Breast epithelium (tissue), 4 donors: ENCODE measurements at regions not wholly inside any gene's neighbourhood (a gene's known extent, or its start where the extent isn't known, plus 50 kb on each side); places are given as distances from the start of the nearest gene placed in this dataset.

Source experiments
- DNase-seq, 2 donors: peaks; one replicate each; pipeline ENCODE4 v3.0.0-alpha.2; 2019; ENCODE audit warnings: low spot score in 2 of 2
- H3K27ac ChIP-seq, 2 donors: fragments of 200-600 bp; sonication (generic) in 1 of 2; one replicate each; pipeline ENCODE4 v1.5.1; 2016 to 2019; ENCODE audit warnings: mild to moderate bottlenecking in 1 of 2
- H3K27me3 ChIP-seq, 2 donors: fragments of 200-600 bp; sonication (generic) in 1 of 2; one replicate each; pipeline versions ENCODE4 v1.5.1 to v1.6.0; 2017 to 2019; ENCODE audit warnings: control low read depth in 1 of 2, mild to moderate bottlenecking in 1 of 2
- H3K36me3 ChIP-seq: fragments of 200-600 bp; one replicate; pipeline ENCODE4 v1.5.1; 2019
- H3K4me1 ChIP-seq, 2 donors: fragments of 200-600 bp; sonication (generic); one replicate each; pipeline ENCODE4 v1.5.1; 2016 to 2019; ENCODE audit warnings: control low read depth in 1 of 2
- H3K4me3 ChIP-seq, 3 donors: fragments of 200-600 bp; sonication (generic); 1 replicate in 2 of 3; 2 replicates in 1 of 3; pipeline ENCODE4 v1.5.1; 2016 to 2019; ENCODE audit warnings: mild to moderate bottlenecking in 3 of 3, moderate library complexity in 2 of 3
- H3K9me3 ChIP-seq, 2 donors: fragments of 200-600 bp; sonication (generic) in 1 of 2; one replicate each; pipeline ENCODE4 v1.5.1; 2016 to 2019; ENCODE audit warnings: control low read depth in 1 of 2
- POLR2A ChIP-seq: fragments of 450-650 bp; IDR thresholded peaks from one replicate; pipeline ENCODE4 v1.6.1; 2016; ENCODE audit warnings: antibody characterized with exemption, mild to moderate bottlenecking, moderate library complexity
- POLR2AphosphoS5 ChIP-seq, 3 donors: sonication (generic); formaldehyde crosslinking; IDR thresholded peaks; one replicate each; pipeline ENCODE4 v1.6.1; 2017; ENCODE audit warnings: antibody characterized with exemption in 3 of 3
- intact Hi-C: fragments of 100-400 bp; cut with DNase I; formaldehyde crosslinking; loops from one replicate; pipeline ENCODE4 v1.15.1; 2023; ENCODE audit warnings: low total_unique reads
- TF ChIP-seq, protein P1 (sequence below), 3 donors: fragments of 450-650 bp; IDR thresholded peaks; one replicate each; pipeline ENCODE4 v1.5.1; 2016 to 2017; ENCODE audit warnings: antibody characterized with exemption in 3 of 3, mild to moderate bottlenecking in 3 of 3, moderate library complexity in 3 of 3

DNA sequence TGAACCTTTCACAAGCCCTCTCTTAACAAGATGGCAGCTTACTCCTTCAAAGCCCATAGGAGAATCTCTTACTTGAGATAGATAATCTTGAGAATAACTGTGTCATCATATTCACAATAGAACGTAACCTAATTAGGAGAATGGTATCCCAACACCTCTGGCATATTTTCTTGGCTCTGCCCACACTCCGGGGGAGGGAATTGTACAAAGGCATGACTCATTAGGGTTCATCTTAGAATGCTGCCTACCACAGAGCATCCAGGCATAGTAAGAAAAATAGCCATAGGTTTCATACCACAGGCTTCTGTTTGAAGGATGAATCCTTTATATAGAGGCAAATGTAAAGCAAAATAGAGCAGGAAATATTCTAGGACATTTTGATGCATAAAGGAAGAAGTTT is 1100.6 kb upstream of the CITED2 start:
- TF ChIP-seq, protein P1, sequence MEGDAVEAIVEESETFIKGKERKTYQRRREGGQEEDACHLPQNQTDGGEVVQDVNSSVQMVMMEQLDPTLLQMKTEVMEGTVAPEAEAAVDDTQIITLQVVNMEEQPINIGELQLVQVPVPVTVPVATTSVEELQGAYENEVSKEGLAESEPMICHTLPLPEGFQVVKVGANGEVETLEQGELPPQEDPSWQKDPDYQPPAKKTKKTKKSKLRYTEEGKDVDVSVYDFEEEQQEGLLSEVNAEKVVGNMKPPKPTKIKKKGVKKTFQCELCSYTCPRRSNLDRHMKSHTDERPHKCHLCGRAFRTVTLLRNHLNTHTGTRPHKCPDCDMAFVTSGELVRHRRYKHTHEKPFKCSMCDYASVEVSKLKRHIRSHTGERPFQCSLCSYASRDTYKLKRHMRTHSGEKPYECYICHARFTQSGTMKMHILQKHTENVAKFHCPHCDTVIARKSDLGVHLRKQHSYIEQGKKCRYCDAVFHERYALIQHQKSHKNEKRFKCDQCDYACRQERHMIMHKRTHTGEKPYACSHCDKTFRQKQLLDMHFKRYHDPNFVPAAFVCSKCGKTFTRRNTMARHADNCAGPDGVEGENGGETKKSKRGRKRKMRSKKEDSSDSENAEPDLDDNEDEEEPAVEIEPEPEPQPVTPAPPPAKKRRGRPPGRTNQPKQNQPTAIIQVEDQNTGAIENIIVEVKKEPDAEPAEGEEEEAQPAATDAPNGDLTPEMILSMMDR (IDR thresholded peaks at IDR 0.05): no peak
- no peak for TF ChIP-seq POLR2AphosphoS5 (IDR thresholded peaks at IDR 0.05)
- no peak for TF ChIP-seq POLR2A
- Histone ChIP-seq H3K4me3 (no peak overlapping the region), H3K36me3 (no peaks in the 10 kb centered on the region), H3K4me1 (no peaks in the 10 kb centered on the region), H3K27ac (no peak overlapping the region), H3K9me3 (no peaks in the 10 kb centered on the region), H3K27me3 (no peaks in the 10 kb centered on the region)
- peak in 1 of 2 donors; percentile 51 for DNase-seq
- intact Hi-C loops: loop anchor here (10.0 kb wide), 1 partner anchor 1100 kb away; the partner anchor contains the start of gene CITED2

- intact Hi-C loops: no loop called here
- Histone ChIP-seq H3K9me3 (no peaks in the 10 kb centered on the region), H3K36me3 (no peaks in the 10 kb centered on the region), H3K4me1 (peaks cover 0 to 4% of the 10 kb centered on the region in 2 donors), H3K27me3 (no peaks in the 10 kb centered on the region), H3K4me3 (no peak overlapping the region), H3K27ac (peak overlapping the region; percentile 33 to 91)
- TF ChIP-seq, protein P1 (IDR thresholded peaks at IDR 0.05): no peak
- DNase-seq: no peak
Measured at GRCh38 chr6:140464720-140465119, 1090.3 kb upstream of the CITED2 start.

DNA sequence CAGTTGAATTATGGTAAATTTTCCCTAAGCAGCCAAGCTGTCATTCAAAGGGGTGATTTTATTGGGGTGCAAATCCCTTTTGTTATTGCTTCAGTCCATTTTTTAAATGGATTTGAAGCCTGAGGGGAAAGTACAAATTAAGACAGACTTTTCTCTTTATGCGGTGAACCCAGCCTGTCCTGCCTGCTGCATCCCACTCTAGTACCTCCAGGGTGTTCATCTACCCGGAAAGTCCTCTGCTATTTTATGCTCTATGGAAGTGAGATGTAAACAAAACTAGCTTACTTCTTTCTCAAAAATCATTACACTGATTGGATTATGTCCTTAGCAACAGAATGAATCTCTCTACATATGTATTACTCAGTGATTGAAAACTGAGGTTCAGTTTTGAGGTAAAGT is 1088.9 kb upstream of the CITED2 start:
- no peaks in the 10 kb centered on the region for H3K36me3 ChIP-seq
- TF ChIP-seq, protein P1 (IDR thresholded peaks at IDR 0.05): no peak
- TF ChIP-seq POLR2A (no peak), POLR2AphosphoS5 (IDR thresholded peaks at IDR 0.05) (no peak)
- peak overlapping the region; percentile 89 to 91 for H3K27ac ChIP-seq
- peak overlapping the region in 1 of 3 donors; percentile 31 for H3K4me3 ChIP-seq
- peaks cover 0 to 4% of the 10 kb centered on the region in 2 donors for H3K4me1 ChIP-seq
- no peaks in the 10 kb centered on the region for H3K9me3 ChIP-seq
- intact Hi-C loops: no loop called here
- DNase-seq: no peak
- H3K27me3 ChIP-seq: no peaks in the 10 kb centered on the region

GRCh38 chr6:140462453-140463311 is 1088.2 kb upstream of the CITED2 start:
- H3K27me3 ChIP-seq: no peaks in the 10 kb centered on the region
- H3K9me3 ChIP-seq: no peaks in the 10 kb centered on the region
- H3K4me3 ChIP-seq: peak overlapping the region in 1 of 3 donors; percentile 31
- peak overlapping the region; percentile 89 to 91 for H3K27ac ChIP-seq
- intact Hi-C loops: no loop called here
- no peaks in the 10 kb centered on the region for H3K36me3 ChIP-seq
- TF ChIP-seq POLR2AphosphoS5 (IDR thresholded peaks at IDR 0.05) (peak in 2 of 3 donors; percentile 48 to 71), POLR2A (no peak)
- peaks cover 0 to 4% of the 10 kb centered on the region in 2 donors for H3K4me1 ChIP-seq
- peak in 1 of 2 donors; percentile 26 for DNase-seq

DNA sequence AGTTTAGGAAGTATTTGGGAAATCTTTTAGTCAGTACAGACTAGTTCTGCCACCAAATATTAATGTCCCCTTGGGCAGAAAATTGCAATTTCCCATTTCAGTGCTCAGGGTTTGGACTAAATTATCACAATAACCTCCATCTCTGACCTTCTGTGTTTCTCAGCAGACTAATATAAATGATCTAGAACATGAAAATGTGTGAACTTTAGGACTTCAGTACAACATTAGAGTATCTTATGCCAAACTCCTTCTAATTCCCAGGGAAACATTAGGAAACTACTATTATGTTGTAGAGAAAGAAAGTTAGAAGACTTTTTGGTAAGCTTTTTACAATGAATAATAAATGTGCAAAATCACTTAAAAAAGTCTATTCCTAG is 1087.6 kb upstream of the CITED2 start:
- Histone ChIP-seq H3K27me3 (no peaks in the 10 kb centered on the region), H3K9me3 (no peaks in the 10 kb centered on the region), H3K4me3 (no peak overlapping the region), H3K4me1 (peaks cover 0 to 4% of the 10 kb centered on the region in 2 donors), H3K27ac (peak overlapping the region; percentile 89 to 91), H3K36me3 (no peaks in the 10 kb centered on the region)
- DNase-seq: no peak
- intact Hi-C loops: no loop called here
- TF ChIP-seq POLR2A: no peak
- no peak for TF ChIP-seq POLR2AphosphoS5 (IDR thresholded peaks at IDR 0.05)
- TF ChIP-seq, protein P1 (IDR thresholded peaks at IDR 0.05): no peak
